ENCODE measurements at regions not wholly inside any gene's neighbourhood (a gene's known extent, or its start where the extent isn't known, plus 50 kb on each side); places are given as distances from the start of the nearest gene placed in this dataset.

DNA sequence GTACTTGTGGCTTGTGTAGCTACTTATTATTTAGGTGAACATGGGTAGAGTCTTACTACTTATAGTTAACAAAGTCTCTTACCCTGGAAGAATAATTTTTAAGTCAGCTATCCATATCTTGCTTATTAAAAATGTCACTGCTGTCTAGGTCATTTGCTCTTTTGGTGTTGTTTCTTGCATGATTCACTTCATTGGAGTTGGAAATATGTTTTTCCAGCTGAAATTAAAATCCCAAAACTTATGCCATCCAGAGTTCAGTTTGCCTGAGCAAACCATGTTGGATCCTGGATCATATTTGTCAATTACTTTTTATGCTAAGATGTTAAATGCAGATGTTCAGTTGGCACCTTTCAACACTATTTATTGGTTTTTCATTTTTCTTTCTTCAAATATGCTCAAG, 421.0 kb upstream of the RBMS3 start (continued):
- TF ChIP-seq, protein P1, sequence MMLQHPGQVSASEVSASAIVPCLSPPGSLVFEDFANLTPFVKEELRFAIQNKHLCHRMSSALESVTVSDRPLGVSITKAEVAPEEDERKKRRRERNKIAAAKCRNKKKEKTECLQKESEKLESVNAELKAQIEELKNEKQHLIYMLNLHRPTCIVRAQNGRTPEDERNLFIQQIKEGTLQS (IDR thresholded peaks at IDR 0.05; ENCODE audit: insufficient read depth, low read depth, low read length) = no peak
- TF ChIP-seq ZNF274 (IDR thresholded peaks at IDR 0.05; ENCODE audit: borderline replicate concordance, extremely low read depth, low read length) (no peak), SRF (IDR thresholded peaks at IDR 0.05; ENCODE audit: low read depth, low read length) (no peak)

All from H1 (cell line).